ENCODE measurements at regions not wholly inside any gene's neighbourhood (a gene's known extent, or its start where the extent isn't known, plus 50 kb on each side); places are given as distances from the start of the nearest gene placed in this dataset.

- H3K4me3 ChIP-seq (replicated peaks in 1 of 3; ENCODE audit: low read depth in 2 of 3, low read length in 3 of 3), result peak overlapping the region; percentile 21 to 65 (median 45)
Observed at GRCh38 chr2:199659207-199659606, 191.8 kb downstream of the FTCDNL1 start.

GRCh38 chr2:199646439-199646838, 188.7 kb upstream of the SATB2 start:
- H3K27ac Mint-ChIP-seq, result no peak overlapping the region
- Histone ChIP-seq H3K9ac (ENCODE audit: insufficient read depth, low read length, poor library complexity, severe bottlenecking) (no peak overlapping the region), H3K27me3 (ENCODE audit: control insufficient read depth in 2 of 2, insufficient read depth in 2 of 2, low read length in 2 of 2) (no peaks in the 10 kb centered on the region), H3K27ac (ENCODE audit: low read depth in 1 of 2, low read length in 2 of 2) (no peak overlapping the region), H3K4me1 (ENCODE audit: control insufficient read depth in 1 of 2, insufficient read depth in 2 of 2, low read length in 2 of 2) (no peaks in the 10 kb centered on the region), H4K20me1 (ENCODE audit: insufficient read depth, low read length) (no peaks in the 10 kb centered on the region), H3K4me2 (replicated peaks; ENCODE audit: extremely low read depth, low read length, poor library complexity, severe bottlenecking) (no peak overlapping the region), H3K36me3 (replicated peaks in 1 of 2; ENCODE audit: control insufficient read depth in 1 of 2, insufficient read depth in 2 of 2, low read length in 2 of 2) (no peaks in the 10 kb centered on the region), H3K4me3 (replicated peaks in 1 of 3; ENCODE audit: low read depth in 2 of 3, low read length in 3 of 3) (no peak overlapping the region), H3K79me2 (ENCODE audit: insufficient read depth, low read length) (no peaks in the 10 kb centered on the region), H3K9me3 (replicated peaks in 1 of 2; ENCODE audit: control insufficient read depth in 1 of 2, insufficient read depth in 1 of 2, low read length in 2 of 2) (no peaks in the 10 kb centered on the region), H2AFZ (ENCODE audit: insufficient read depth, low read depth, low read length, poor library complexity, severe bottlenecking) (no peak overlapping the region)
- H3K27me3 Mint-ChIP-seq (ENCODE audit: low read depth in 3 of 3), result peaks cover 0 to 2% (median 0%) of the 10 kb centered on the region in 3 donors
- no CpG with 5 or more reads among the region's 2 CpGs for WGBS (ENCODE audit: insufficient coverage)
- no peak for TF ChIP-seq CTCF (IDR thresholded peaks at IDR 0.05)
- peaks cover 8 to 15% (median 11%) of the 10 kb centered on the region in 7 donors for H3K9me3 Mint-ChIP-seq
- H3K4me1 Mint-ChIP-seq, result no peaks in the 10 kb centered on the region
- DNase-seq, result no peak
- no peak overlapping the region for H3K4me3 Mint-ChIP-seq
- intact Hi-C loops (cut with micrococcal nuclease), result no loop called here
- no peaks in the 10 kb centered on the region for H3K36me3 Mint-ChIP-seq

More at GRCh38 chr2:199659207-199659606, 191.8 kb downstream of the FTCDNL1 start:
- H3K4me1 ChIP-seq (ENCODE audit: control insufficient read depth in 1 of 2, insufficient read depth in 2 of 2, low read length in 2 of 2), result peaks cover 8% of the 10 kb centered on the region in 2 donors
- H2AFZ ChIP-seq (ENCODE audit: insufficient read depth, low read depth, low read length, poor library complexity, severe bottlenecking), result peak overlapping the region; percentile 74
- peaks cover 1 to 5% (median 4%) of the 10 kb centered on the region in 3 donors for H3K27me3 Mint-ChIP-seq (ENCODE audit: low read depth in 3 of 3)
- H3K9ac ChIP-seq (ENCODE audit: insufficient read depth, low read length, poor library complexity, severe bottlenecking), result peak overlapping the region; percentile 57
- H3K9me3 Mint-ChIP-seq, result peaks cover 0 to 16% (median 6%) of the 10 kb centered on the region in 7 donors
- H3K27me3 ChIP-seq (ENCODE audit: control insufficient read depth in 2 of 2, insufficient read depth in 2 of 2, low read length in 2 of 2), result peaks cover 0 to 2% of the 10 kb centered on the region in 2 donors
- H3K36me3 Mint-ChIP-seq, result no peaks in the 10 kb centered on the region
- H3K27ac Mint-ChIP-seq, result peak overlapping the region in 1 of 7 donors; percentile 36
- no peak for TF ChIP-seq CTCF (IDR thresholded peaks at IDR 0.05)
- H3K79me2 ChIP-seq (ENCODE audit: insufficient read depth, low read length), result no peaks in the 10 kb centered on the region
- no peak for DNase-seq
- peaks cover 13% of the 10 kb centered on the region for H3K4me1 Mint-ChIP-seq
- no peaks in the 10 kb centered on the region for H3K36me3 ChIP-seq (replicated peaks in 1 of 2; ENCODE audit: control insufficient read depth in 1 of 2, insufficient read depth in 2 of 2, low read length in 2 of 2)
- intact Hi-C loops (cut with micrococcal nuclease), result no loop called here
- H3K27ac ChIP-seq (ENCODE audit: low read depth in 1 of 2, low read length in 2 of 2), result no peak overlapping the region
- under 1% methylated on average over 39 of the region's 39 CpGs for WGBS (ENCODE audit: insufficient coverage)
- peaks cover 0 to 3% of the 10 kb centered on the region in 2 donors for H3K9me3 ChIP-seq (replicated peaks in 1 of 2; ENCODE audit: control insufficient read depth in 1 of 2, insufficient read depth in 1 of 2, low read length in 2 of 2)
- no peaks in the 10 kb centered on the region for H4K20me1 ChIP-seq (ENCODE audit: insufficient read depth, low read length)
- H3K4me3 Mint-ChIP-seq, result peak overlapping the region; percentile 71 to 88
- peak overlapping the region; percentile 74 for H3K4me2 ChIP-seq (replicated peaks; ENCODE audit: extremely low read depth, low read length, poor library complexity, severe bottlenecking)

Measured in CD14-positive monocyte (primary cell).